ENCODE measurements at regions not wholly inside any gene's neighbourhood (a gene's known extent, or its start where the extent isn't known, plus 50 kb on each side); places are given as distances from the start of the nearest gene placed in this dataset.

DNA sequence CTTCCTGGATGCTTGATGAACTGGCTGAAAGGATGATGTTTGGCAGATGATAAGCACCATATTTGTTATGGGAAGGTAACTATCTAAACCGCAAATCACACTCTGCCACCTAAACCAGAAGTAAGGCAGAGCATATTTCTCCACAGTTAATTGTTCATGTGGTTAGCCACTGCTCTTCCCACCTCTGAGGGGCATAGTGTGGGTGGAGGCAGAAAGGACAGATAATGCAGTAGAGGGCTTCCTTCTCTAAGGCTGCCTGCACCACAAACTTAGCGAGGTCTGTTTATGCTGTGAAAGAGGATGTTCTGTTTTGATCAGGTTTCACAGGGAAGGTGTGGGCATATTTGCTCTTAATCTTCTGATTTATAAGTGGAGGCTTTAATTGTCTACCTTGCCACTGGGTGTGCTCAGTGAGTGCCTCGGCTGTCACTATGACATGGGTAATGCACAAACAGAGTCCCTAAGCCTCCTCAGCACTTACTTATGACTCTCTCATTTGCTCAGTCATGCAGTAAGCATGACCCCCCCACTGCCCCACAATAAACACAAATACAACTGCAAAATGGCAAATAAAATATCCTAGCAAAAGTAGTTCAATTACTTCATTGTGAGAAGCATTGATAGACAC is 401.0 kb downstream of the TMA16 start:
- DNase-seq = no peak

DNA sequence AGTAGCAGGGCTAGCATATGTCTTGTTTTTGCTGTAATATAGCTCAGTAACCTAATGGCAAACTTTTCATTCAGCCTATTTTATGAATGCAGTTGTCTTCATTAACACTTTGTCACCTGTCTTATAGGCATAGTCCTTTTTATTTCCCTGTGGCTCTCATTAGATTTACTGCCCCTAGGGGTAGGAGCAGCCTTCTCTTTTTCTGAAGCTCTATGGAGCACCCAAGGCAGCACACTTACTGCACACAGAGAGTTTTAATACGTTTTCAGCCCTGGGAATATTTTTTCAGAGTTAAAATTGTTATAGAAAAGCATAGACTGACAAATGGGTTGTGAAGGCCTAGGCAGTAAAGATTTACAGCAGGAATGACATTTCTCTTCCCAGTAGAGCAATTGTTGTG is 406.8 kb downstream of the TMA16 start:
- no peak for DNase-seq

DNA sequence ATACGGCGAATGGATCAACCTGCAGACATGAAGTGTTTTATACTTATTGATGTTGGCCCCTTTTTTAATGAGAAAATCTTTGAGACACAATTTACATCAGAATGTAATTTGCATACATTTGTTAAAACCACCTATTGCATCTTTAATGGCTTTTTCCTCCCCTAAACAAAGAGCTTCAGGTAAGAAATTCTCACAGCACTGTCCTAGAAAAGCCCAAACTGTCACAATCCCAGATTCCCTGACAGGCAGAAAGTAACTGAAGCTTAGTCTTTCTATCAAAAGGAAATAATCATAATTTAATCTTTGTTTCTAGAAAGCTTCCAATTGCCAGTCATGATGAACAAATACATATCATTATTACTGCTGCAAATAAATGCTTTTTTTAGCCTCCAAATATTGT is 407.9 kb downstream of the TMA16 start:
- no peak for DNase-seq

DNA sequence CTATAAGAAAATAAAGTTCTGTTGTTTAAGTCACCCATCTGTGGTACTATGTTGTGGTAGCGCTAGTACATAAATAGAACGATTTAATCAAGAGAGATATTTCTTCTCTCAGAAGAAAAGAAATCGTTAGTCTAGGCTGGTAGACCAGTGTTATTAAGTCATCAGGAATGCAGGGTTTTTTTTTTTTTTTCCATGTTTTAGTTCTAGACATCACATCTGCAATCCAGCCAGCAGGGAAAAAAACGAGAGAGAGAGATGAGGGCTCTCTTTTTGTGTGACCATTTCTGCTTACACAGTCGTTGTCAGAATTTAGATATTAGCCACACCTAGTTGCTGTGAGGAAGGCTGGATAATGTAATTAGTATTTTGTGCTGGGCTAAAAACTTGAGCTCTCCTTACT is 417.4 kb downstream of the TMA16 start:
- no peak for DNase-seq

DNA sequence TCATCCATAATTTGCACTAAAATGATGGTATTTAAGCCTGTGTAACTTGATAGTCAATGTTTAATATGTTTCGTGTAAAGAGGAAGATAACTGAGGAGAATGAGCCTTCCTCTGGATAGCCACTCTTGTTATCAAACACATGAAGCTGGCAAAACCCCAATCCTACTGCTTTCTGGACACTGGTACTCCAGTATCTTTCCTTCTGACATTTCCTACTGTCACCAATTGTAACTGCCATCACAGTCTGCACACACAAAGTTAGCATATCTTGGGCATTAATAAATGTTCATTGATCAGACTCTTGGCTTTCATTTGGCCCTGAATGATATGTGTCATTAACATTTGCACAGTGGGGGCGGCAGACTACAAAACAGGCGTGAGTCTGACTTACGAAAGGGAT is 419.1 kb downstream of the TMA16 start:
- no peak for DNase-seq

DNA sequence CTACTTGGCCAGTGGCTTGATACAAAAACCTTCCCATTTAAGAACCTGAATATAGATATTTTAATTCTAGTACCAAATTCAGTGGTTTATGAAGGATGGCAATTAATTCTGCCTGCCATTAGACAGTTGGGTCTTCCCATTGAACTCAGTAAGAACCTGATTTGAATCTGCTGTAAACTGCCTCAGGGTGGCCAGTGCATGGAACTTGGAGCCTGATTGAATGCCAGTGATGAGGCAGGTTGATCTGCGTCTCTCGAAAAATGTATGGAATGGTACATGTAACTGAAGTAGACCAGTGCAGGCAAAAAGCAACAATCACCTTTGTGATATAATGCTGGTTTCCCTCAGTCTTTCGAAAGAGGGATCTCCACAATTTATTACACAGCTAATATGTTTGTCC is 421.4 kb downstream of the TMA16 start:
- DNase-seq = no peak

DNA sequence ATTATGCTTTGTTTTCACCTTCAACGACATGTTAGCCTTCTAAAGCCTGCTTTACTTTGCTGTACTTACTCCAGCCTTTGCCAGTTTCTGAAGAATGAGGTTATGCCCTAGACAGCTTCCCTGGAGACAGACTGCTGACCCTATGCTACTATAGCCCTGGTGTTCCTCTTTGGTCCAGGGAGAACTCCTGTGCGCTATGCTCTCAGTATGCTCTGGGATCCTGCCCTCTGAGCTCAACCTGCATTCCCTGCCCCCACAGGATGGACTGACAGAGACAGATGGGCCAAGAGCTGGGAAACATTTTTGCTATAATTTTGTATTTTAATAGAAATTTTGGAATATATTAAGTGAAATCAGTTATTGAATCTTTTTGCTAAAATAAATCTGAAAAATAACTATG is 425.9 kb downstream of the TMA16 start:
- no peak for DNase-seq

DNA sequence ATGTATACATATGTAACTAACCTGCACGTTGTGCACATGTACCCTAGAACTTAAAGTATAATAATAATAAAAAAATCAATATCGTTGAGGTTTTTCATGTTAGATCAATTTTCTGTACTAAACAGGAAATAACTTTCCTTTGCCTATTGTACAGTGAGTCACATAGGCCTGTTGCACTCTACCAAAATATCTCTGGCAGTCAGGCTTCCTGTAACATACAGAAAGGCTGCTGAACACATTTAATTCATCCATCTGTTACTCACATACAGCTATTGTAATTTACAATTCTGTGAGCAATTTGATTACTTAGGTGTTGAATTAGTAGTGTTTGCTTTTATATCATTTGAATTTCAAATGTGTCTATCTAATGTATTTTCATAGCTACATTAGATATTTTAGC is 427.8 kb downstream of the TMA16 start:
- DNase-seq = no peak

DNA sequence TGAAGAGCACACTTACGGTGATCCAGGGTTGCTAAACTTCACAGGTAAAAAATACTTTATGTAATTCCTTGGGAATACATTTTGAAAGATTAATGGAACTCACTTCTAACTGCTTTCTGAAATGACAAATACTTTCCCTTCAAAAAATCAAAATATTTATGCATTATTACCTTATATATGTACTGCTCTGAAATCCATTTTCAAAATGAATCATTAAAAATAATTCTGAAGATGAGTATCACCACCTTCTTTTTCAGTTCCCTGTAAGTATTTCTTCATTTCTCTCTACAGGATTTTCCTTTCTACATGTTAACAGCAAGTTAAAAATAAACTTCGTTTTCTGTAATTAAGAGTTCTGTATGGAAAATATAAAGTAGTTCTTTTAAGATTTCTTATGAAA is 428.6 kb downstream of the TMA16 start:
- DNase-seq = no peak

DNA sequence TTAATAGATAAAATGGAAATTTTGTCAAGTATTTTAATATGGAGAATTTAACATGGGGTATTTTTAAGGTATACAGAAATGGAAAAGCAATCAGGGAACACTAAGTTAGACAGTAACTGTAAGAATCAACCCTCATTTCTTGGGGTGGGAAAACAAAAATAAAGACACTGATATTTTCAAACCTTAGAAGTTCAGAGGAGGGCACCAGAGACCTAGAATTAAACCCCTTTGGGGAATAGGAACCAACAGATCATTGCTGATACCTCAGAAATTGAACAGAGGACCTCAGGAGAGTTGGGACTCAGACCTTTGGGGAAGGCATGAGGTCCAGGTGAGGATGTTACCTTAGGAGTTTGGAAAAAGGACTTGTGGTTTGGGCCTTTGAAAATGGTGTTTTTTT is 435.6 kb downstream of the TMA16 start:
- DNase-seq = no peak

DNA sequence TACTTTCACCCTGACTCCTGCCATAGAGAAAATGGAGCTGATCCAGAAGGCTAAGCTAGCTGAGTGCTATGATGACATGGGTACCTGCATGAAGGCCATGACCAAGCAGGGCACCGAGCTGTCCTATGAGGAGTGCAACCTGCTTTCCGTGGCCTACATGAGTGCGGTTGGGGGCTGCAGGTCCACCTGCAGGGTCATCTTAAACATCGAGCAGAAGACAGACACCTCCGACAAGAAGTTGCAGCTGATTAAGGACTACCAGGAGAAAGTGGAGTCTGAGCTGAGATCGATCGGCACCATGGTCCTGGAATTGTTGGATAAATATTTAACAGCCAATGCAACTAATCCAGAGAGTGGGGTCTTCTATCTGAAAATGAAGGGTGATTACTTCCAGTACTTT is 438.0 kb downstream of the TMA16 start:
- DNase-seq = no peak

DNA sequence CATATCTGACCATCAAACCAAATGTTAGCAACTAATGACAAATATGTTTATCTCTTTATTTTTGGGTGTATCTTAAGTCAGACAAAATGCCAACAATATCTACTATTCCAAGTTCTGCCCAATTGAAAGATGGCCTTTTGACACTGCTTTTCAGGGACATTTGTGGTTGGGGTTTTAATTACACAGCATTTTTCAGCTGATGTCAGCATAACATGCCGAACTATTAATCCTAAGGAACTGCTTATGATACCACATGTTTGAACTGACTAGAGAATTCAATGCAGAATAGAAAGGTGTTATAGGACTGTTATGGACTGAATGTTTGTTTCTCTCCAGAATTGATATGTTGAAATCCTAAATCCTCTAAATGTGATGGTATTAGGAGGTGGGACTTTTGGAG is 445.1 kb downstream of the TMA16 start:
- no peak for DNase-seq

DNA sequence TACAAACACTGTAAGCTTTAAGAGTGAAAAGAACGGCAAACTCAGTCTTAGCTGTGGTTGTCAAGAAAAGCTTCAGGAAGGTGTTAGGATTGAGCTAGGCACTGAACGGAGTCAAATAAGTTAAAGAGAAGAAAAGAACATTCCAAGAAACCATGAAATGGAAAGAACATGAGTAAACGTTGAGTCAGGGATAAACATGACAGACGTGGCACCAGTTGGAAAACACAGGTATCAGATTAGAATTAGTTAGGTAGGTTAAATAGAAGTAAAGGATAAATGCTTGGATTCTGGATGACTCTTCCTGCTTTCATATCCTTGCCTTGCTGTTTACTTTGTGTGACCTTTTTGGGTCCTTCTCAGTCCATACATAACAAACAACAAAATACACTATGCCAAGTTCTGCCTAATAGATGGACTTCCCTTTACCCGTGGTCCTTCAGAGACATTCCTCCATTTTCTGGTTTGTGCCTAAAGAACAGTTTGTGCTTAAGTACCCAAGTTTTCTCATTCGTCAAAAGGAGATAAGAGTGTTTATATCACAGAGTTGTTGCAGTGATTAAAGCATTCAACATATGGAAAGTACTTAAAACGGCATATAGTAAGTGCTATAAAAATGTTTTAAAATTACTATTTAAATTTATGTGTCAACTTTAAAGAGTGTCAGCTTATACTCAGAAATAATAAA is 446.9 kb downstream of the TMA16 start:
- no peak for DNase-seq

DNA sequence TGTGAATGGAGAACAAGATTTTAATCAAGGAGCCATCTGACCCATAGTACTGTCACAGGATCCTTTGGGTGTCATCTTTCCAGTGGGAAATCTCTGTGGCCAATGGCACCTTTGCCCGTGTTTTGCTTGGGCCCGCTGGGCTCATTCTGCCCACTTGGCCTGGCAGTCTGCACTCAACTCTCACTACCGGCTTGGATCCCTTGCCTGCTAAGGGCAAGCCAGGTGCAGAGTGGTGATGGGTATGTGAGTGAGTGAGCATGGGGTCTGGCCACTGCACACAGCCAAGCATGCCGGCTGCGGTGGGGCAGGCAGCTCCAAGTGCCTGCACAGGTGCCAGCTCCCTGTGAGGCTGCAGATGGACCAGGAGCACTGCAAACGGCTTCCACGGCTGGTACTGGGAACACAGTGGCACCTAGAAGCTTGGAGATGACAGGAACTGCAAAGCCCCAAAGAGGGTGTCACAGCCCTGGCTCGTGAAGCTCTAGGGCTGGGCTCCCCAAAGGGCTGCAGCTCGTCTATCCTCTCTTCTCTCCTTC is 454.5 kb downstream of the TMA16 start:
- no peak for DNase-seq

DNA sequence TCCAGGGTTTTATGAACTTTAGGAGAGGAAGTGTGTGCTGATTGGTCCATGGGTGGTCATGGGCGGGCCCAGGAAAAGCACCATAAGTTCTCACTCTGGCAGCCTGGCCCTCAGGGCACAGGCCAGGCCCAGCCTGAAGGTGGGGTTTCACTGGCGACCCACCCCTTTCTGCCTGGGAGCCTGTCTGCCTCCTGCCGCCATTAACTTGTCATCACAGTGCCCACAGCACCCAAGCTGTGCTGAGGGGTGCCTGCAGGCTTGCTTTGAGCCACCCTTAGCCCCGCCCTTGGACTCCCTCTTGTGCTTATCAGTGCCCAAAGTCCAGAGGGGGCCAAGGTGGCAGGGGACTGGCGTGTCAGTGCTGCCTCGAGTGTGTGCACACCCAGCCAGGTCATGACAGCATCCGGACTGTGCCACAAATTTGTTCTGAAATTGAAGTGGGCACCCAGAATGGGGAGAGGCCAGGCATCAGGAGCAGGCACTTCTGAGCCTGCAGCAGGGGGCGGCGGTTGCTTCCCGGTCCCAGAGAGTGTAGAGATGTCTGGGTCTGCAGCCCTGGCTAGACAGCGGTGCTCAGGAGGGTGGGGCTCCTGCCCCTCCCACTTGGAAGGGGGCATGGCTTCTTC is 455.6 kb downstream of the TMA16 start:
- DNase-seq = no peak

DNA sequence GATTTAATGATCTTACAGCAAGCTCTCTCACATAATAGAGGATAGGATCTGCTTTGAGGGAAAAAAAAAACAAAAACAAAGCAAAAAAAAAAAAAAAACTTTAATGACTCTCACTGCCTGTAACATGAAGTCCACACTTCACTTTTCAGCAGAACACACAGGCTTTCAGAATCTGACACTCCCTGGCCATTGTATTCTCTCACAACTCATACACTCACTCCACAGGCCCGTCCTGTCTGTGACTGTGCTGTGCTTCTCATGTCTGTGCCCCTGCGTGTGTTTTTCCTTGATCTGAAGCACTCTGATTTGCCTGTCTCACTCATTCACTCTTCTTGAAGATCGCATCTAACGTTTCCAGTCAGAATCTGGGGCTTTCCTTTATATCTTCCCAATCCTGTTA is 460.8 kb downstream of the TMA16 start:
- no peak for DNase-seq

DNA sequence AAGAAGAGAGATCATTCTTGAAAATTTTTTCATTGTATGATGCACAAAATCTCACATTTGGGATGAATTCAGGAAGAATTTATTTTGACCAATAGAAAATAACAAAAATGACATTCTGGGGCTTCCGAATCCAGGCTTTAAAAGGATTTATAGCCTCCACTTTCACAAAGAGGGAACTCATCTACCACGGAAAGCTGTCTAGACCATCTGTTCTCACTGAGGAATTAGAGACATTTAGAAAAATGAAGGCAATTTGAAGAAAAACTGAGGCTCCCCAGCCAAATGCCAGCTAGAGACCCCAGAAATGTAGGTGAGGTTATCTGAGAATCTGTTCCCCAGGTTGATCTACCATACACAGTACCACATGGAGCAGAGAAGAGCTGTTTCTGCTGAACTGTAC is 464.3 kb downstream of the TMA16 start:
- DNase-seq = no peak

DNA sequence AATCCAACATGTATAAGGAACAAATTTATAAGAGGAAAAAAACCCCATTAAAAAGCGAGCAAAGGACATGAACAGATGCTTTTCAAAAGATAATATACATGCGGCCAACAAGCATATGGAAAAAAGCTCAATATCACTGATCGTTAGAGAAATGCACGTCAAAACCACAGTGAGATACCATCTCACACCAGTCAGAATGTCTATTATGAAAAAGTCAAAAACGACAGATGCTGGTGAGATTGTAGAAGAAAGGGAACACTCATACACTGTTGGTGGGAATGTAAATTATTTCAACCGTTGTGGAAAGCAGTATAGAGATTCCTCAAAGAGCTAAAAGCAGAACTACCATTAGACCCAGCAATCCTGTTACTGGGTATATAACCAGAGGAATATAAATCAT is 465.4 kb downstream of the TMA16 start:
- no peak for DNase-seq

DNA sequence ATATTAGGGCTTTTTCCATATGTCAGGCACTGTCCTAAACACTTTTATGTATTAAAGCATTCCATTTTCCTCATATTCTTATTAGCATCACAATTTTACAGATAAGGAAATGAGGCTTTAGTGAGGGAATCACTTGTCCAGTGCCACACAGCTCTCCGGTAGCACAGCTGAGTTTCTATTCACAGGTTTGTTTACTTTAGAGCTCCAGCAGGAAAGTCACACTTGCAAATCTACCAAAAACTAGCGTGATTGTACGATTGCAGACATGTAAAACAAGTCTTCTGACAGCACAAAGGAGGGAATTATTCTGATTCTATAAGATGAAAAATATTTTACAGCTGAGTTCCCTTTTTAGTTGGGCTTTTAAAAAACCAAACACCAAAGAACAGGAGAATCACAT is 472.1 kb downstream of the TMA16 start:
- DNase-seq = no peak

DNA sequence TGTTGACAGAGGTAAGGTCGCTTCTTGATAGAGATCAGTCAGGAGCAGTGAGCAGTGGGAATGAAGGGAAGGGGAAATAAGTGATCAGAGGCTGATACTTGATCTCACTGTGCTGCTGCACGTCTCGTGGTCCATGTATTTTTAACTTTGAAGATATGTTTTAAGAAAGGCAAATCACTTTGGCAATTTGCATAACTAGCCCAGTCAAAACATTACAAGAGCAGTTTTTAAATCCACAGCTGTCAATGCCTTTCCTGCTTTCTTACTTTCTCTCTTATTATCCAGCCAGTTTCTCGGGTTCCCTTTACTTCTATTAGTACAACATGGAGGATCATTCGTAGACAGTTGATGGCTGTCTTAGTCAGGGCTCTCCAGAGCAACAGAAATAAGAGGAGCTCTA is 472.8 kb downstream of the TMA16 start:
- DNase-seq = no peak

DNA sequence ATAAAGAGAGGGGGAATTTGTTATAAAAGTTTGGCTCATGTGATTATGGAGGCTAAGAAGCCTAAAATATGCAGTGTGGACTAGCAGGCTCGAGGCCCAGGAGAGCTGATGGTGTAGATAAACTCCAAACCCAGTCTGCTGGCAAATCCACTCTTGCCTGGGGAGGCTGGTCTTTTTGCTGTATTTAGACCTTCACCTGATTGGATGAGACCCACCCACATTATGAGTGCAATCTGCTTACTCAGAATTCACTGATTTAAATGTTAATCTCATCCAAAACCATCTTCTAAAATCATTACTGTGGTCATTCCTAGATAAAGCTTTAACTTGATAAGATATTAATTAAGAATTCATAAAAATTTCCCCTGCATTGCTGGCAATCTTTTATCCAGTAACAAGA is 473.2 kb downstream of the TMA16 start:
- no peak for DNase-seq

DNA sequence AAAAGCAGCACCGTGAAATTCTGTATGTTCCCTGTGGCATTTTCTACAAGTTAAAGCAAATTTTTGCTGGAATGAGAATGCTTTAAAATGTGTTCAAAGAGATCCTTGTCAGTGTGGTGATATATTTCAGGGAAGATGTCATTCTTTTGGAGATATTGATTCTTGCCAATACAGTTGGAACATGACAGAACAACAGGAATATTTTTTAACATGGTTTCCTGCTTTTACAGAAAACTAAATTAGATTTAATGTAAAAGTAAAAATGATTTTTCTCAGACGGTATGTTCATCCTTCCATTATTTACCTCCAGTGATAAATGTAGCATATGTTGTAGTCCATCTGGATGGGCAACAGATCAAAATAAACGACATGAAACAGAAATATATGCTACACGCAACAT is 474.8 kb downstream of the TMA16 start:
- DNase-seq = no peak

DNA sequence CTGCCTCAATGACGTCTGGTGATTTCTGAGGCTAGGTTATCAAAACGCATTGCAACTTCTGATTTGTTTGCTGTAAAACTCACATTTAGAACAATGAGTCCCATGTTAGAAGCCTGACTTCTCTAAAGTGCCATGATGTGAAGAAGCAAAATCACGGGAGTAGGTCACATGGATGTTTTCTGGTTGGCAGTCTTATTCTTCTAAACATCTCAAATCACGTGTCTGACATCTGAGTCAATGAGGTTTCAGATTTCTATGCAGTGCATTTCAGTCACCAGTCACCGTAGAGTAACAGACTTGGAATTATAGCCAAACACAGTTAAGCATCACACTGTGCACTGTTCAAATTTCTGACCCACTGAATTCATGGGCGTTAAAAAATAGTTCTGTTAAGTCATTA is 482.1 kb downstream of the TMA16 start:
- no peak for DNase-seq

DNA sequence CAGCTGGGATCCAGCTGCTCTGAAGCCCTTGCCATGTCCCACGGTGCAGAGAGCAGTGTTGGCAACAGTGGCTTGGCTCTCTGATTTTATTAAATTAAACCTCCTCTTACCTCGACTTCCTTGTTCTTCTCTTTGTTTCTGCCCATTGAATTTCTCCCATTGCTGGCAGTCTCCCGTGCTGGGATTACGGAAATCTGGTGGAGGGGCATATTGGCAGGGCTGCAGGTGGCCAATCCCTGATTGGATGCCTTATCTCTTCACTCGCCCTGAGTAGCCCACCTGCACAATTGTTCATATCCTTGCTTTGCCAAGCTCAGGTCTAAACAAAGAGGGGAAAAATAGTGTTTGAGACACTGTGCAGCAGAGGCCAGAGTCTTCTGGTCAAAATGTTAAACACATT is 493.9 kb downstream of the TMA16 start:
- no peak for DNase-seq

DNA sequence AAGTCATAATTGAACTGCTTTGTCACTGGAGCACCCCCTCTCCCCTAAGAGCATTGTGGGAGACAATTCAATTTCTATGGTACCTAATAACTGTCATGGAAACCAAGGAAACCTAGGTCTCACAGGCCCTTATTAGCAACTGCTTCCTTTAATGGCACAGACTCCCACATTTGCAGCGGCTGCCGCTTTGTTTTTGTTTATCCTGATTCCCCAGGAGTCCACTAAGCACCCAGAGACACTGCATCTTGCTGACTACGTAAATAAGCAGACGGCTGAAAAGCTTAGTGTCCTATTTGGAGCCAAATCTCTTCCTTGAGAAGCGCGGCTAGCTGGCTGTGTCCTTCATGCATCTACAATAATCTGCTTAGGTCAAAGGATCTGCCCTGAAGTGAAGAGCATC is 494.4 kb downstream of the TMA16 start:
- no peak for DNase-seq

All from activated naive CD4-positive, alpha-beta T cell (primary cell).